SK-N-SH (cell line): ENCODE measurements at regions not wholly inside any gene's neighbourhood (a gene's known extent, or its start where the extent isn't known, plus 50 kb on each side); places are given as distances from the start of the nearest gene placed in this dataset.

Source experiments
- CTCF ChIA-PET: fragments of 300-600, 350-600 bp; formaldehyde crosslinking; extraction: SDS; loops from one replicate; lab custom pipeline; 2021; lab: Yijun Ruan, JAX
- POLR2A ChIA-PET: fragments of 350-600 bp; sonication (Branson Sonifier 250); formaldehyde crosslinking; extraction: SDS; loops from one replicate; lab custom pipeline; 2020; ENCODE audit warnings: antibody characterized with exemption, inconsistent platforms; lab: Yijun Ruan, JAX
- DNase-seq: peaks from one replicate; pipeline ENCODE4 v3.0.0; 2012
- H2AFZ ChIP-seq: fragments of 200-600 bp; sonication (generic); 2 replicates; pipeline ENCODE4 v1.8.1; 2016; ENCODE audit warnings: antibody characterized with exemption, mild to moderate bottlenecking, low read depth
- H3F3A ChIP-seq: fragments of 200-600 bp; sonication (generic); replicated peaks from 2 replicates; pipeline ENCODE3; 2016; ENCODE audit warnings: antibody characterized with exemption, mild to moderate bottlenecking; ENCODE audit not compliant: insufficient read depth
- H3K27ac ChIP-seq, 2 experiments: fragments of 200-500 bp in 1 of 2; fragments of 200-600 bp in 1 of 2; sonication (Bioruptor generic) in 1 of 2; sonication (generic), shearing (Covaris generic) in 1 of 2; 2 replicates each; pipeline versions ENCODE4 v1.5.1 to v1.6.1; 2014 to 2016; ENCODE audit warnings: low read depth in 2 of 2, inconsistent platforms in 1 of 2, low read length in 1 of 2, mild to moderate bottlenecking in 1 of 2, mixed read lengths in 1 of 2
- H3K27me3 ChIP-seq: fragments of 200-600 bp; sonication (generic), shearing (Covaris generic); 2 replicates; pipeline ENCODE4 v1.6.1; 2016; ENCODE audit warnings: mixed run types; ENCODE audit not compliant: insufficient read depth
- H3K36me3 ChIP-seq, 2 experiments: fragments of 200-500 bp in 1 of 2; fragments of 200-600 bp in 1 of 2; sonication (Bioruptor generic) in 1 of 2; sonication (generic) in 1 of 2; replicated peaks in 1 of 2; 2 replicates each; pipeline versions ENCODE3 to v1.5.1; 2014 to 2016; ENCODE audit warnings: low read length in 1 of 2, mild to moderate bottlenecking in 1 of 2; ENCODE audit not compliant: insufficient read depth in 2 of 2, control insufficient read depth in 1 of 2
- H3K4me1 ChIP-seq, 2 experiments: fragments of 200-500 bp in 1 of 2; fragments of 200-600 bp in 1 of 2; sonication (Bioruptor generic) in 1 of 2; sonication (generic), shearing (Covaris generic) in 1 of 2; 2 replicates each; pipeline versions ENCODE4 v1.5.1 to v1.6.1; 2014 to 2016; ENCODE audit warnings: low read depth in 1 of 2, low read length in 1 of 2, mixed run types in 1 of 2; ENCODE audit not compliant: insufficient read depth in 2 of 2, control insufficient read depth in 1 of 2
- H3K4me2 ChIP-seq: fragments of 200-600 bp; sonication (generic), shearing (Covaris generic); 2 replicates; pipeline ENCODE4 v1.6.1; 2017; ENCODE audit warnings: mixed run types
- H3K4me3 ChIP-seq, 2 experiments: fragments of 200-500 bp in 1 of 2; fragments of 200-600 bp in 1 of 2; sonication (Bioruptor generic) in 1 of 2; sonication (generic), shearing (Covaris generic) in 1 of 2; 2 replicates each; pipeline versions ENCODE4 v1.5.1 to v1.8.1; 2014 to 2016; ENCODE audit warnings: low read depth in 2 of 2, inconsistent platforms in 1 of 2, low read length in 1 of 2, mild to moderate bottlenecking in 1 of 2, mixed read lengths in 1 of 2, moderate library complexity in 1 of 2
- H3K79me2 ChIP-seq: fragments of 200-600 bp; sonication (generic); 2 replicates; pipeline ENCODE4 v1.8.1; 2017; ENCODE audit warnings: mild to moderate bottlenecking; ENCODE audit not compliant: insufficient read depth
- H3K9ac ChIP-seq: fragments of 200-600 bp; sonication (generic); 2 replicates; pipeline ENCODE4 v1.6.1; 2017; ENCODE audit warnings: mixed run types
- H3K9me2 ChIP-seq: fragments of 200-600 bp; sonication (generic); 2 replicates; pipeline ENCODE4 v1.6.1; 2017; ENCODE audit warnings: mixed run types
- H3K9me3 ChIP-seq: fragments of 200-600 bp; sonication (generic); 2 replicates; pipeline ENCODE4 v1.6.1; 2017; ENCODE audit warnings: mixed run types, mild to moderate bottlenecking, moderate library complexity
- H4K20me1 ChIP-seq: fragments of 200-600 bp; sonication (generic); 2 replicates; pipeline ENCODE4 v1.6.1; 2017; ENCODE audit warnings: mild to moderate bottlenecking, mixed run types; ENCODE audit not compliant: insufficient read depth
- CHD2 ChIP-seq: fragments of 150-350 bp; IDR thresholded peaks from 2 replicates; pipeline ENCODE4 v1.6.1; 2018; ENCODE audit warnings: low read length; ENCODE audit not compliant: partially characterized antibody
- ELF1 ChIP-seq: IDR thresholded peaks from 2 replicates; pipeline ENCODE4 v1.4.0; 2012
- EP300 ChIP-seq, 2 experiments: IDR thresholded peaks; 2 replicates each; pipeline versions ENCODE4 v1.4.0 to v1.6.1; 2012; ENCODE audit warnings: borderline replicate concordance in 1 of 2, low read depth in 1 of 2, low read length in 1 of 2
- EZH2phosphoT487 ChIP-seq: fragments of 200-600 bp; sonication (generic); IDR thresholded peaks from 2 replicates; pipeline ENCODE4 v1.6.1; 2017; ENCODE audit warnings: low read depth, mixed run types, mild to moderate bottlenecking, antibody characterized with exemption, moderate library complexity, borderline replicate concordance
- FOXJ3 ChIP-seq: sonication (generic); formaldehyde crosslinking; IDR thresholded peaks from 2 replicates; pipeline ENCODE4 v1.5.1; 2020; ENCODE audit warnings: mild to moderate bottlenecking, missing genetic modification reagents
- FOXM1 ChIP-seq: IDR thresholded peaks from 2 replicates; pipeline ENCODE4 v1.4.0; 2012; ENCODE audit warnings: low read depth, mild to moderate bottlenecking
- GABPA ChIP-seq: IDR thresholded peaks from 2 replicates; pipeline ENCODE4 v1.4.0; 2012; ENCODE audit warnings: low read depth, mild to moderate bottlenecking
- GATA2 ChIP-seq: sonication (generic); formaldehyde crosslinking; IDR thresholded peaks from 2 replicates; pipeline ENCODE4 v1.5.0; 2020; ENCODE audit warnings: mild to moderate bottlenecking, missing genetic modification reagents
- JUND ChIP-seq: IDR thresholded peaks from 2 replicates; pipeline ENCODE4 v1.4.0; 2012
- MEF2A ChIP-seq: IDR thresholded peaks from 2 replicates; pipeline ENCODE4 v1.4.0; 2012; ENCODE audit warnings: low read depth, borderline replicate concordance
- RAD21 ChIP-seq: IDR thresholded peaks from 2 replicates; pipeline ENCODE4 v1.6.1; 2012; ENCODE audit warnings: mild to moderate bottlenecking, low read length
- RXRA ChIP-seq: IDR thresholded peaks from 2 replicates; pipeline ENCODE4 v1.4.0; 2012; ENCODE audit warnings: low read depth, mild to moderate bottlenecking, borderline replicate concordance
- TEAD4 ChIP-seq: IDR thresholded peaks from 2 replicates; pipeline ENCODE4 v1.4.0; 2012; ENCODE audit warnings: mild to moderate bottlenecking, borderline replicate concordance; ENCODE audit not compliant: insufficient read depth
- WGBS: methylation state at CpG from one replicate; pipeline ENCODE4 v1.1.6; 2017; ENCODE audit warnings: low lambda C conversion rate; 5-methylcytosine and 5-hydroxymethylcytosine counted together
- TF ChIP-seq, protein P1 (sequence below): IDR thresholded peaks from 2 replicates; pipeline ENCODE4 v1.4.0; 2012; ENCODE audit warnings: low read depth, borderline replicate concordance
- TF ChIP-seq, protein P2 (sequence below): IDR thresholded peaks from 2 replicates; pipeline ENCODE4 v1.4.0; 2012; ENCODE audit warnings: low read depth
- TF ChIP-seq, protein P3 (sequence below): IDR thresholded peaks from 2 replicates; pipeline ENCODE4; 2012
- TF ChIP-seq, protein P4 (sequence below): fragments of 150-350 bp; IDR thresholded peaks from 2 replicates; pipeline ENCODE4 v1.6.1; 2016; ENCODE audit warnings: mild to moderate bottlenecking, low read depth, low read length
- TF ChIP-seq, protein P5 (sequence below): fragments of 200-600 bp; sonication (generic); IDR thresholded peaks from 2 replicates; pipeline ENCODE4 v1.6.1; 2017; ENCODE audit warnings: antibody characterized with exemption, mild to moderate bottlenecking, moderate library complexity

DNA sequence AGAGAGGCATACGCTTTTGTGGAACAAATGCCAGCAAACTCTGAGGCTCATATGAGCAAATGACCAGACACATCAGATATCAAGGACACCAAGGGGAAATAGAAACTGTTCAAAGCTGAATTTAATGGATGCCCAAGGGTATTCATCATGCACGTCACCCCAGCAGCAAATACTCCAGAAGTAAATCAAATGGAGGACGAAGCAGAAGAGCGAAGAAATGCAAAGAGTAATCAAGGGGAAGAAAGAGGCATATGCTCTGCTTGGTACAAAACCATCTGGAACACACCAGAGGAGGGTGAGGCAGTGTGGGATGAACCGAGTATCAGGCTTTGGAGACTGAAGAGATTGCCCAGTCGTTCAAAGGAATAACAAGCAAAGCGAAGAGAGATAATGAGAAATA, 232.6 kb upstream of the EGLN3 start:
- H3K4me1 ChIP-seq = peaks cover 0 to 2% of the 10 kb centered on the region in 2 experiments; a peak in 1 of 4 replicates
- no peak for DNase-seq
- no peaks in the 10 kb centered on the region for H3K36me3 ChIP-seq
- no peaks in the 10 kb centered on the region for H4K20me1 ChIP-seq
- no peak overlapping the region for H2AFZ ChIP-seq
- H3K9me3 ChIP-seq = no peaks in the 10 kb centered on the region
- no peak overlapping the region for H3K27ac ChIP-seq
- 41% methylated on average over 7 of the region's 7 CpGs for WGBS
- no peaks in the 10 kb centered on the region for H3K79me2 ChIP-seq
- no peak overlapping the region for H3K9ac ChIP-seq
- POLR2A ChIA-PET = no interaction called here
- no peak overlapping the region for H3K4me2 ChIP-seq
- no peaks in the 10 kb centered on the region for H3K9me2 ChIP-seq
- H3K4me3 ChIP-seq = no peak overlapping the region
- TF ChIP-seq EZH2phosphoT487 = no peak
- CTCF ChIA-PET = interaction anchor here (1.2 kb wide), 1 partner anchor 43 kb away, joined by 3 read pairs; no protein-coding TSS in a partner anchor
- no peaks in the 10 kb centered on the region for H3F3A ChIP-seq
- H3K27me3 ChIP-seq = peaks cover 5% of the 10 kb centered on the region; the same call in 1 of the 2 replicates

DNA sequence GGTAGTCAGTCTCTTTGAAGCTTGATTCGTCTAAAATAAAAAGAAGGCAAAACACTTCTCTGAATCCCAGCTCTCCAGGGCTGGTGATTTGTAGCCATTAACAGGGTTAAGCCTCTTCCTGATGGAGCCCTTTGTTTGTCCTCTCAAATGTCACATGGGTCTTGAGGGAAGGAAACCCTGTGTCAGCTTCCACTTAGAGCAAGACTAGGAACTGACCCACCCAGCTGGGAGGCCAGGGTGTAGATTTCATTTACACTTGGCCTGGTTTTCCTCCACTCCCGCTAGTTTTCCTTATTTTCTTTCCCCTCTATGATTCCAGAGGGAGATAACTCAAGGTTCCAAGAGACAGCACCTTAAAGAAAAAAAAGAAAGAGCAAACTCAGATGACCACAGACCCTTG, 230.5 kb upstream of the EGLN3 start:
- TF ChIP-seq FOXJ3 (CRISPR knock-in tag) = no peak
- H3K27ac ChIP-seq = no peak overlapping the region
- 20% methylated on average over 2 of the region's 2 CpGs for WGBS
- no peaks in the 10 kb centered on the region for H4K20me1 ChIP-seq
- H3K79me2 ChIP-seq = no peaks in the 10 kb centered on the region
- POLR2A ChIA-PET = no interaction called here
- DNase-seq = no peak
- H3K36me3 ChIP-seq = no peaks in the 10 kb centered on the region
- no peaks in the 10 kb centered on the region for H3F3A ChIP-seq
- no peak overlapping the region for H2AFZ ChIP-seq
- H3K4me2 ChIP-seq = no peak overlapping the region
- peaks cover 5% of the 10 kb centered on the region; the same call in 1 of the 2 replicates for H3K27me3 ChIP-seq
- no peaks in the 10 kb centered on the region for H3K9me2 ChIP-seq
- H3K9ac ChIP-seq = no peak overlapping the region
- H3K4me1 ChIP-seq = peaks cover 0 to 2% of the 10 kb centered on the region in 2 experiments; a peak in 1 of 4 replicates
- no peaks in the 10 kb centered on the region for H3K9me3 ChIP-seq
- CTCF ChIA-PET = interaction anchor here (0.7 to 1.8 kb wide), 6 partner anchors 8 to 142 kb away, joined by 3 to 4 read pairs (median 3); no protein-coding TSS in a partner anchor
- no peak overlapping the region for H3K4me3 ChIP-seq

DNA sequence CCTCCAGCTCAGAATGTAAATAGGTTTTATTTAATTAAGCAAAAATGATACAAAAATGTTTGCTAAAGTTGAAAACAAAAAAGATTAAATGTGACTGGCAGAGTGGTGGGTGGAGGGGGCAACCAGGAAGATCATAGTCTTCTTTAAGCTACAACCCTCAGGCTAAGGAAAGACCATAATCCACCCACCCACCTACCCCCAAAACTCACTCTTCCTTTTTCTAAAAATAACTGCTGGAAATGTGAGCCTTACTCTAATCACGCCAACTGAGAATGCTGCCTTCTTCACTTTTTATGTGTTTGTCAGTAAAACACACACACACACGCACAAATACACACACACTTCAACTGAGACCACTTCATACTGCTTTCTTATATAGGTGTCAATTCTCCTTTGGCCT, 230.0 kb upstream of the EGLN3 start:
- ChIA-PET POLR2A (no interaction called here), CTCF (interaction anchor here (0.7 to 1.8 kb wide), 3 partner anchors 11 to 142 kb away, joined by 3 to 4 read pairs (median 3); no protein-coding TSS in a partner anchor)
- no peak for TF ChIP-seq TEAD4
- no peak for TF ChIP-seq EZH2phosphoT487
- no peak for TF ChIP-seq JUND
- TF ChIP-seq ELF1 = no peak
- no peak for TF ChIP-seq FOXJ3 (CRISPR knock-in tag)
- TF ChIP-seq RAD21 = no peak
- TF ChIP-seq, protein P1, sequence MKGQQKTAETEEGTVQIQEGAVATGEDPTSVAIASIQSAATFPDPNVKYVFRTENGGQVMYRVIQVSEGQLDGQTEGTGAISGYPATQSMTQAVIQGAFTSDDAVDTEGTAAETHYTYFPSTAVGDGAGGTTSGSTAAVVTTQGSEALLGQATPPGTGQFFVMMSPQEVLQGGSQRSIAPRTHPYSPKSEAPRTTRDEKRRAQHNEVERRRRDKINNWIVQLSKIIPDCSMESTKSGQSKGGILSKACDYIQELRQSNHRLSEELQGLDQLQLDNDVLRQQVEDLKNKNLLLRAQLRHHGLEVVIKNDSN = no peak
- TF ChIP-seq, protein P2, sequence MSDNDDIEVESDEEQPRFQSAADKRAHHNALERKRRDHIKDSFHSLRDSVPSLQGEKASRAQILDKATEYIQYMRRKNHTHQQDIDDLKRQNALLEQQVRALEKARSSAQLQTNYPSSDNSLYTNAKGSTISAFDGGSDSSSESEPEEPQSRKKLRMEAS = no peak
- TF ChIP-seq, protein P3, sequence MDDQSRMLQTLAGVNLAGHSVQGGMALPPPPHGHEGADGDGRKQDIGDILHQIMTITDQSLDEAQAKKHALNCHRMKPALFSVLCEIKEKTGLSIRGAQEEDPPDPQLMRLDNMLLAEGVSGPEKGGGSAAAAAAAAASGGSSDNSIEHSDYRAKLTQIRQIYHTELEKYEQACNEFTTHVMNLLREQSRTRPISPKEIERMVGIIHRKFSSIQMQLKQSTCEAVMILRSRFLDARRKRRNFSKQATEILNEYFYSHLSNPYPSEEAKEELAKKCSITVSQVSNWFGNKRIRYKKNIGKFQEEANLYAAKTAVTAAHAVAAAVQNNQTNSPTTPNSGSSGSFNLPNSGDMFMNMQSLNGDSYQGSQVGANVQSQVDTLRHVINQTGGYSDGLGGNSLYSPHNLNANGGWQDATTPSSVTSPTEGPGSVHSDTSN = no peak
- TF ChIP-seq CHD2 = no peak
- TF ChIP-seq, protein P4, sequence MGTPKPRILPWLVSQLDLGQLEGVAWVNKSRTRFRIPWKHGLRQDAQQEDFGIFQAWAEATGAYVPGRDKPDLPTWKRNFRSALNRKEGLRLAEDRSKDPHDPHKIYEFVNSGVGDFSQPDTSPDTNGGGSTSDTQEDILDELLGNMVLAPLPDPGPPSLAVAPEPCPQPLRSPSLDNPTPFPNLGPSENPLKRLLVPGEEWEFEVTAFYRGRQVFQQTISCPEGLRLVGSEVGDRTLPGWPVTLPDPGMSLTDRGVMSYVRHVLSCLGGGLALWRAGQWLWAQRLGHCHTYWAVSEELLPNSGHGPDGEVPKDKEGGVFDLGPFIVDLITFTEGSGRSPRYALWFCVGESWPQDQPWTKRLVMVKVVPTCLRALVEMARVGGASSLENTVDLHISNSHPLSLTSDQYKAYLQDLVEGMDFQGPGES = no peak
- TF ChIP-seq FOXM1 = no peak
- no peak for TF ChIP-seq GATA2
- no peak for TF ChIP-seq GABPA
- TF ChIP-seq, protein P5, sequence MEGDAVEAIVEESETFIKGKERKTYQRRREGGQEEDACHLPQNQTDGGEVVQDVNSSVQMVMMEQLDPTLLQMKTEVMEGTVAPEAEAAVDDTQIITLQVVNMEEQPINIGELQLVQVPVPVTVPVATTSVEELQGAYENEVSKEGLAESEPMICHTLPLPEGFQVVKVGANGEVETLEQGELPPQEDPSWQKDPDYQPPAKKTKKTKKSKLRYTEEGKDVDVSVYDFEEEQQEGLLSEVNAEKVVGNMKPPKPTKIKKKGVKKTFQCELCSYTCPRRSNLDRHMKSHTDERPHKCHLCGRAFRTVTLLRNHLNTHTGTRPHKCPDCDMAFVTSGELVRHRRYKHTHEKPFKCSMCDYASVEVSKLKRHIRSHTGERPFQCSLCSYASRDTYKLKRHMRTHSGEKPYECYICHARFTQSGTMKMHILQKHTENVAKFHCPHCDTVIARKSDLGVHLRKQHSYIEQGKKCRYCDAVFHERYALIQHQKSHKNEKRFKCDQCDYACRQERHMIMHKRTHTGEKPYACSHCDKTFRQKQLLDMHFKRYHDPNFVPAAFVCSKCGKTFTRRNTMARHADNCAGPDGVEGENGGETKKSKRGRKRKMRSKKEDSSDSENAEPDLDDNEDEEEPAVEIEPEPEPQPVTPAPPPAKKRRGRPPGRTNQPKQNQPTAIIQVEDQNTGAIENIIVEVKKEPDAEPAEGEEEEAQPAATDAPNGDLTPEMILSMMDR = no peak
- TF ChIP-seq EP300 (IDR thresholded peaks at IDR 0.05; ENCODE audit: borderline replicate concordance in 1 of 2, low read depth in 1 of 2, low read length in 1 of 2) = no peak
- TF ChIP-seq MEF2A = no peak
- TF ChIP-seq RXRA = no peak

More for the DNA sequence above, 230.0 kb upstream of the EGLN3 start:
- no peaks in the 10 kb centered on the region for H3K36me3 ChIP-seq
- H3F3A ChIP-seq = no peaks in the 10 kb centered on the region
- 47% methylated on average over 2 of the region's 2 CpGs for WGBS
- H3K79me2 ChIP-seq = no peaks in the 10 kb centered on the region
- peaks cover 0 to 2% of the 10 kb centered on the region in 2 experiments; a peak in 1 of 4 replicates for H3K4me1 ChIP-seq
- H3K27ac ChIP-seq = no peak overlapping the region
- H3K9ac ChIP-seq = no peak overlapping the region
- no peak overlapping the region for H2AFZ ChIP-seq
- H3K27me3 ChIP-seq = peaks cover 5% of the 10 kb centered on the region; the same call in 1 of the 2 replicates
- no peaks in the 10 kb centered on the region for H3K9me2 ChIP-seq
- no peak for DNase-seq
- no peak overlapping the region for H3K4me2 ChIP-seq
- no peaks in the 10 kb centered on the region for H4K20me1 ChIP-seq
- no peak overlapping the region for H3K4me3 ChIP-seq
- no peaks in the 10 kb centered on the region for H3K9me3 ChIP-seq
